Nephron (organoid): ENCODE measurements at regions not wholly inside any gene's neighbourhood (a gene's known extent, or its start where the extent isn't known, plus 50 kb on each side); places are given as distances from the start of the nearest gene placed in this dataset.

ENCODE experiments used
- H3K27ac Mint-ChIP-seq, 3 experiments: 2 replicates each; pipeline ENCODE4 v1.8.0; 2020; ENCODE audit warnings: mixed read lengths in 3 of 3, mild to moderate bottlenecking in 2 of 3, moderate library complexity in 1 of 3
- H3K27me3 Mint-ChIP-seq: 2 replicates; pipeline ENCODE4 v1.8.0; 2021; ENCODE audit warnings: low read depth, mild to moderate bottlenecking, moderate library complexity, mixed read lengths
- H3K36me3 Mint-ChIP-seq: 2 replicates; pipeline ENCODE4 v1.8.0; 2020; ENCODE audit warnings: low read depth, mixed read lengths
- H3K4me1 Mint-ChIP-seq: 2 replicates; pipeline ENCODE4 v1.8.0; 2020; ENCODE audit warnings: mixed read lengths
- H3K4me3 Mint-ChIP-seq, 3 experiments: 2 replicates each; pipeline ENCODE4 v1.8.0; 2020; ENCODE audit warnings: mild to moderate bottlenecking in 3 of 3, mixed read lengths in 3 of 3, moderate library complexity in 2 of 3
- H3K9me3 Mint-ChIP-seq: 2 replicates; pipeline ENCODE4 v1.8.0; 2020; ENCODE audit warnings: mixed read lengths
- CTCF ChIP-seq, 3 experiments: fragments of 200-600 bp; sonication (generic); IDR thresholded peaks; one replicate each; pipeline ENCODE4 v1.5.0; 2021; ENCODE audit warnings: antibody characterized with exemption in 3 of 3; ENCODE audit not compliant: unreplicated experiment in 3 of 3

- Mint-ChIP-seq H3K27me3 (no peaks in the 10 kb centered on the region), H3K36me3 (no peaks in the 10 kb centered on the region), H3K4me1 (no peaks in the 10 kb centered on the region), H3K27ac (no peak overlapping the region), H3K4me3 (no peak overlapping the region), H3K9me3 (no peaks in the 10 kb centered on the region)
- no peak for TF ChIP-seq CTCF (IDR thresholded peaks at IDR 0.05; ENCODE audit: unreplicated experiment in 3 of 3)
Observed at GRCh38 chr5:167150661-167151060, 1140.8 kb upstream of the WWC1 start.

DNA sequence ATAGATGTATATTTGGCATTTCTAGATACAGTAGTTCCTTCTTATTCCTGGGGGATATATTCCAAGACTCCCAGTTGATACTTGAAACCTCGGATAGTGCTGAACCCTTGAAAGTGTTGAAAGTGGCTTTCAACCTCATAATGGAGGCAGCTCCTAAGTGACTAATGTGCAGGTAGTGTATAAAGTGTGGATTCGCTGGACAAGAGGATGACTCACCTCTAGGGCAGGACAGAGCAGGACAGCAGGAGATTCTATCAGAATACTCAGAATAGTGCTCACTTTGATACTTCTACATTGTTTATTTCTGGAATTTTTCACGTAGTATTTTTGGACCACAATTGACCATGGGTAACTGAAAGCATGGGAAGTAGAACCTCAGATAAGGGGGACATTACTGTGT is 1138.9 kb upstream of the WWC1 start:
- Mint-ChIP-seq H3K27ac (no peak overlapping the region), H3K4me3 (no peak overlapping the region), H3K9me3 (no peaks in the 10 kb centered on the region), H3K36me3 (no peaks in the 10 kb centered on the region), H3K4me1 (no peaks in the 10 kb centered on the region), H3K27me3 (no peaks in the 10 kb centered on the region)
- no peak for TF ChIP-seq CTCF (IDR thresholded peaks at IDR 0.05; ENCODE audit: unreplicated experiment in 3 of 3)

- no peak overlapping the region for H3K4me3 Mint-ChIP-seq
- H3K4me1 Mint-ChIP-seq, result no peaks in the 10 kb centered on the region
- H3K9me3 Mint-ChIP-seq, result no peaks in the 10 kb centered on the region
- no peak for TF ChIP-seq CTCF (IDR thresholded peaks at IDR 0.05; ENCODE audit: unreplicated experiment in 3 of 3)
- H3K27ac Mint-ChIP-seq, result no peak overlapping the region
- no peaks in the 10 kb centered on the region for H3K27me3 Mint-ChIP-seq
- H3K36me3 Mint-ChIP-seq, result no peaks in the 10 kb centered on the region
Observed at GRCh38 chr5:167155387-167156005, 1135.9 kb upstream of the WWC1 start.

DNA sequence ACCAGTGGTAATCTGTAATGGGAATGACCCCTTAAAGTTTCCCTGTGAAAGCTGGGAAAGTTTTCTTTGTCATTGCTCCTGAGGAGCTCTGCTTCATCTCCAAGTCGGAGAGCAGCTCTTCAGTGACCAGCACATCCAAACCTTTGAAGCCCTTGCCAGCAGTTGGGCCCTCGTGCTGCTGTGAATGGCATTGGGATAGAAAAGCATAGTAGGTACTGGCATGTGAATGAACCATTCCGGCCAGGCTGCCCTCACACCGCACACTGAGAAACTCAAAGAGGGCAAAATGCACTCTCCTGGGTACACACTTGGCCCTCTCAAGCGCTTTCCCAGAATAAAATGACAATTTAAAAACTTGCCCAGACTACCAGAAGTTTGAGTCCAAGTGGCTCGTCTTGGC is 1135.0 kb upstream of the WWC1 start:
- Mint-ChIP-seq H3K4me1 (no peaks in the 10 kb centered on the region), H3K27ac (no peak overlapping the region), H3K9me3 (no peaks in the 10 kb centered on the region), H3K4me3 (no peak overlapping the region), H3K27me3 (no peaks in the 10 kb centered on the region), H3K36me3 (no peaks in the 10 kb centered on the region)
- no peak for TF ChIP-seq CTCF (IDR thresholded peaks at IDR 0.05; ENCODE audit: unreplicated experiment in 3 of 3)

DNA sequence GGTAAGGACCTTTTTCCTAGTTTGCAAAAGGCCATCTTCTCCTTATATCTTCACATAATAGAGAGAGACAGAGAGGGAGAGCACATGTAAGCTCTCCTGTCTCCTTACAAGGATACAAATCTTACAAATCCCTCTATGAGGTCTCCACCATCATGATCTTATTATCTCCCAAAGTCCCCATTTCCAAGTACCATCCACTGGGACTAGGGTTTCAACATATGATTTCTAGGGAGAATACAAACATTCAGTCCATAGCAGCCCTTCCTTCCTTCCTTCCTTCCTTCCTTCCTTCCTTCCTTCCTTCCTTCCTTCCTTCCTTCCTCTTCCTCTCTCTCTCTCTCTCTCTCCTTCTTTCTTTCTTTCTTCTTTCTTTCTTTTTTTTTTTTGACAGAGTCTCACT is 1132.9 kb upstream of the WWC1 start:
- Mint-ChIP-seq H3K4me1 (no peaks in the 10 kb centered on the region), H3K4me3 (no peak overlapping the region), H3K36me3 (no peaks in the 10 kb centered on the region), H3K27ac (no peak overlapping the region), H3K9me3 (no peaks in the 10 kb centered on the region), H3K27me3 (no peaks in the 10 kb centered on the region)
- TF ChIP-seq CTCF (IDR thresholded peaks at IDR 0.05; ENCODE audit: unreplicated experiment in 3 of 3), result no peak

- H3K4me1 Mint-ChIP-seq, result no peaks in the 10 kb centered on the region
- no peaks in the 10 kb centered on the region for H3K9me3 Mint-ChIP-seq
Observed at GRCh38 chr5:167160388-167160787, 1131.1 kb upstream of the WWC1 start.

More at GRCh38 chr5:167160388-167160787, 1131.1 kb upstream of the WWC1 start:
- Mint-ChIP-seq H3K27me3 (no peaks in the 10 kb centered on the region), H3K36me3 (no peaks in the 10 kb centered on the region), H3K4me3 (no peak overlapping the region), H3K27ac (no peak overlapping the region)
- TF ChIP-seq CTCF (IDR thresholded peaks at IDR 0.05; ENCODE audit: unreplicated experiment in 3 of 3), result no peak
